Stimulated activated CD4-positive, alpha-beta T cell treated with anti-CD3 and anti-CD28 coated beads, Interleukin-1b, Interleukin-23, amount 100 ng/mL, for 4 hours (primary cell): ENCODE measurements at regions not wholly inside any gene's neighbourhood (a gene's known extent, or its start where the extent isn't known, plus 50 kb on each side); places are given as distances from the start of the nearest gene placed in this dataset.

ENCODE experiments used
- DNase-seq, 2 donors: peaks; one replicate each; pipeline ENCODE4 v3.0.0-alpha.2; 2020; ENCODE audit warnings: low read depth in 2 of 2

- no peak for DNase-seq
Observed at GRCh38 chr5:162324328-162324727, 256.8 kb downstream of the GABRG2 start.

DNA sequence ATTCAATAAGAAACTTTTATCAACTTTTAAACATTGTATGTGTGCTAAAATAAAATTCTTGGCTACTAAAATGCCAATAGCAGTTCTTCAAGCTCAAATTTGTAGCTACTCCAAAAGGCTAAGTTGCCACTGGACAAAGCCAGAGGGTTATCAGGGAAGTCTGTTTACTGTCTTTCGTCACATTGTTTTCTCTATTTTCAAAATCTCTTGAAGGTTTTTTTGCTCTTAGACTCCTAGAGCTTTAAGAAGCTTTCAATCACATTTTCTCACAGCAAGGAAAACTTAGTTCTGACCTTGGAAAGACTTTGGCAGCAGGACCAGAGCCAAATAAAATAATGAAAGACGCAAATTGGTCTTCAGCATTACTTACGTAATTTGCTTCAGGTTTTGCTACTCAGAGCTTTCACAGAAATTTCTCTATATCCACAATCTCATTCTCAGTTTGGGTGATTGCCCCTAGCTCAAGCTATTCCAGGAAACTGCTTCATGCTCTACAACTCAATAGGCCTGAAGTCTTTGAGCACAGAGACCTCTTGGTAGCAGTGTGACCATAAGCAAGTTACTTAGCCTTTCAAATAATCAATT is 257.7 kb downstream of the GABRG2 start:
- DNase-seq, result no peak

- no peak for DNase-seq
Observed at GRCh38 chr5:162334944-162335343, 267.4 kb downstream of the GABRG2 start.

DNA sequence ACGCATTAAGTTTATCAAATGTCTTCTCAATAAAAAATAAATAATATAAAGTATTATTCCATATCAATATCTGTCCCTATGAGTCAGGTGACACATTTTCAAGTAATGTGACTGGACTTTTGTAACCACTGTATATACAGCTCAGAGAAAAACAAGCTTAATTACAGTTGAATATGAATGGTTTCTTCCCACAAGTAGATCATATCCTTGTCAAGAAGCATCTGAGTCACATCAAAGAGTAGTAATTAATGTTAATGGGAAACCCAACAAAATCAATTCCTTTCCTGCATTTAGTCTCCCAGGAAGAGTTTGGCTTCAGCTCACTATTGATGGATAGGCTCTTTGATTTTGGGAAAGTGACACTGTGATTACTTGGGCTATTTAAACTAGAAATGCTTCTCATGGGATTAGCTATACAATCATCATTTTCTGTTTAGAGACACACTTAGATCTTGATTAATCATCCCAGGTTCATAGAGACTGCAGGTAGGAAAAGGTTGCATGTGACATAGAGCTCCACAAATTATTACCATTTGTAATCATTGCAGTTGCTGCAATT is 292.9 kb downstream of the GABRG2 start:
- DNase-seq, result no peak

DNA sequence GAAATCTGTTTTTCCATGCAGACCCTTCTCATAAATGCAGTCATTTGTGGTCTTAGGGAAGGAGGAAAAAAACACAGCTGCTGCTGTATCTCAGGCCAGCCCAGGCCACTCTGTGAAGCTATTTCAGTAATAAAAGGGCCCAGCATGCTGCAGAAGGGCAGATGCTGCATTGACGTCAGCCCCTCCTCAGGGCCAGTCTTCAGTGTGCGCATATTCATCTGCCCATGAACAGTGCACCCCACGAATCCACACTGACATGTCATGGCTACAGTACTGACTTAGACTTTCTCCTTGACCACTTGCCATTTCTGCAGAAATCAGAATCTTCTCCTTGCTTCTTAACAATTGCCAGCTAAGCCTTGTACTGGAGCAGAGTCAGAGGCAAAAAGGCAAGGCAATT is 304.7 kb downstream of the GABRG2 start:
- no peak for DNase-seq

- DNase-seq, result no peak
Observed at GRCh38 chr5:162377895-162378294, 310.3 kb downstream of the GABRG2 start.

- DNase-seq, result no peak
Observed at GRCh38 chr5:162382839-162383238, 315.3 kb downstream of the GABRG2 start.

GRCh38 chr5:162384225-162384624 is 316.7 kb downstream of the GABRG2 start:
- no peak for DNase-seq

GRCh38 chr5:162391833-162392232 is 324.3 kb downstream of the GABRG2 start:
- no peak for DNase-seq

DNA sequence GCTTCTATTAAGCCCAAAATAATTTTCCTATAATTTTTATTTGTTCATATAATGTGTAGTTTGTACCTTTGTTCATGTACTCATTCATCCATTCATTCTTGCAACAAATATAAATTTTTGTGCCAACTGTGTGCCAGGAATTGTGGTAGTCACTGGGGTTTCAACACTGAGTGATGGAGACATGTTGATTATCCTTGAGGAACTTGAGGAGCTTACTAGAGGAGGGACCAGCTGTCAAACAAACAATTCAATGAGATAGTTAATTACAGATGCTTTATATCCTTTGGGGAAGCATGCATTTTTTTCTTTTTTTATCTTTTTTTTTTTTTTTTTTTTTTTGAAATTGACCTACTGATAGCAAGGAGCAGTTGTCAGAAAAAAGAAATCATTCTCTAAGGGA is 324.8 kb downstream of the GABRG2 start:
- no peak for DNase-seq

DNA sequence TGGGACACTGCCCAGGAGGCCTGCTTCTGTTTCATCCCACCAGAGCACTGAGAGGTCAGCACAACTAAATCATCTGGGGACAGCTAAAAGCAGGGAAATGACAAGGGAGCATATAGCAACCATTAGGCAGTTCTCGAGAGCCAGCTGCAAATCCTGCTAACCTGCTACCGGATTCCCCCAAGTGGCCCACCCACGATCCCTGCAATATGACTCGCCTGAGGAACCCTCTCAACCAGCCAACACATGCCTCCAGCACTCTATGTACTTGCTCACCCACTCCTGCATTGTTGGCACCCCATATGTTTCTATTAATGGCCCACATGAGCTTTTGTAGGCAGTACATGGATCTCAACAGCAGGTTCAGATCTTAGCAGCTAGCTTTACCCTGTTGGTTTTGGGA is 326.0 kb downstream of the GABRG2 start:
- no peak for DNase-seq

DNA sequence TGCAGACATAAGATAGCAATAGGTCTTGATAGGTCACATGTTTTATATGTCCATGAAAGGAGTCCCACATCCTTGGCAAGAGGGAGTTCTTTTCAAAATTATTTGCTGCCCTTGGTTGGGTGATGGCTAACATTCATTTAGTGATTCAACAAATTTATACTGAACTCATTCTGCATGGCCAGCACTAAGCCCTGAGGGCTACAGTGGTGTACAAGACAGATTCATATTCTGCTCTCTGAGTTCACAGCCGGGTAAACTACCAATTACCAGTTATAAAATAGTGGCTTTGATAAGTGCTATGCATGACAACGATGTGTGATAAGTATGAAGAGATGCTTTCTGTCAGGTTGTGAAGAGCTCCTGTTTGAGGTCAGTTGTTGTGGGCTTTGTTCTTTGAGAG is 340.0 kb downstream of the GABRG2 start:
- no peak for DNase-seq

DNA sequence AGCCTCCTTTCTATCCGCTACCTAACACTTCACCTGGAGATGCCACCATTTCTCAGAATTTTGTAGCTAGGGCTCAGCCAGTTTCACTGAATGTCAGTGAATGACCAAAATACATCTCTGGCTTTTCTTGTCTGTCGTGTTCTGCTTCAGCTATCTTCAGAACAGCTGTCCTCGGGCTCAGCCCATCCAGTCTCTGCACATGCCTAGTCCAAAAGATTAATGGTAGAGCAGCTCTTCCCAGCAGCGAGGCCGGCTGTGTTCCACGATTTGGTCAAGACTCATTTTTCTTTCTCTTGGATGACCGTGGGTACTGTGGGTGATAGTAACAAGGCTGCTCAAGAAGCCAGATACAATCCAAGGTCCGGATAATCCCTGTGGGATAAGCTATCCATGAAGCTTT is 342.8 kb downstream of the GABRG2 start:
- DNase-seq, result no peak

DNA sequence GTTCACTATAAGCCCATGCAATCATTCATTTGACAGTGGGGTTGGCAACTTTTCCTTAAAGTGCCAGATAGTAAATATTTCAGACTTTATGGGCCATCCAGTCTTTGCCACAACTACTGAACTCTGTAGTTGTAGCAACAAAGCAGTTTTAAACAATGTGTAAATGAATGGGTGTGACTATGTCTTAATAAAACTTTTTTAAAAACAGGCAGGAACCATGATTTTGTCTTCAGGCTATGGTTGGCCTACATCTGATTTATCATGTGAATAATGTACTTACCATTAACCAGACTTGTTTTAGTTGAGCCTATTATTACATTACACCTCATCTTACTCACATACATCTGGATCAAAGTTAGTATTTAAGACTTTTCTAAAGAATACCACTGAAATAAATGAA is 361.6 kb downstream of the GABRG2 start:
- DNase-seq, result no peak

- DNase-seq, result no peak
Observed at GRCh38 chr5:162434281-162434680, 366.7 kb downstream of the GABRG2 start.

GRCh38 chr5:162436055-162436454 is 368.5 kb downstream of the GABRG2 start:
- no peak for DNase-seq

- no peak for DNase-seq
Observed at GRCh38 chr5:162444129-162444762, 376.7 kb downstream of the GABRG2 start.

GRCh38 chr5:162456086-162456485 is 388.5 kb downstream of the GABRG2 start:
- no peak for DNase-seq

DNA sequence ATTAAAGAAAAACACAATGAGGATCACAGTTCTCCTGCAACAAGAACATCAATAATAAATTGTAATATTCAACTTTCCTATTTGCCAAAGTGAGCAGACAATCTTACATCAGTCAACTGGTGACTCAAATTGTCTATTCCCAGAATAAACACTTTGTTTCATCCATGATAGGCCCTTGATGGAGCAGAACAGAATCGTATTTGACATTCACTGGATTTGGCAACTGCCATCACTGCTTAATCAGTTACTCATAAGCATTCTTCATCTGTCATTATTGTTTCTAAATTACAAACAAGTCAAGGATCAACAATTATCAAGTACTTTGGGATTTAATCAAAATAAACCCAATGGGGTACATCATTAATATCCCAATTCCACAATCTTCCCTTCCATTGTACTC is 398.4 kb downstream of the GABRG2 start:
- no peak for DNase-seq

DNA sequence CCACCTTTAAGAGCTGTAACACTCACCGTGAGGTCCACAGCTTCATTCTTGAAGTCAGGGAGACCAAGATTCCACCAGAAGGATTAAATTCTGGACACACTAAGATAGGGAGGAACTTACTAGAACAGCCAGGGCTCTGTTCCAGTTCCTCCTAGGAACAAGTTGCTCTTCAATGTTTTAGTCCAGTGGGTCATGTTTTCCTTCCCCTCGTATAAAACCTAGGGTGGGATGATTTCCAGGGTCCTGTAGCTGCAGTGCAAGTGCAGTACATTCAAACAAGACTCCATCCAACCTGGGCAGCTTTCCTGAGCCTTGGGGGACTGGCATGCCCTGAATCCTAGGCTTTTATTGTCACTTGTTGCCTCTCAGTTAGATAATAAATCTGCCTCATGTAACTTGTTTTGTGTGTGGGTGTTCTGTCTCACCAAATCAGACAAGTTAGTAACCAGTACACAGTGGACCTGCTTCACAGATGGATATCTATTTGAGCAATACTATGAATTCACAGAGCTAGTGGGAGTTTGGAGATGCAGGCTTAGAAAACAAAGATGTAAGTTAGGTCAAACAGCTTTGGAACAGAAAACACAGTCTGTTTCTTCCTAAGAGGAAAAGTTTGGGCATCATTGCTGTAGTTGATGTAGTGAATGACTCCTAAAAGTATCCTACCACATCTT is 405.6 kb downstream of the GABRG2 start:
- DNase-seq, result no peak

GRCh38 chr5:162474239-162474638 is 406.7 kb downstream of the GABRG2 start:
- no peak for DNase-seq

GRCh38 chr5:162484095-162484494 is 416.5 kb downstream of the GABRG2 start:
- no peak for DNase-seq

DNA sequence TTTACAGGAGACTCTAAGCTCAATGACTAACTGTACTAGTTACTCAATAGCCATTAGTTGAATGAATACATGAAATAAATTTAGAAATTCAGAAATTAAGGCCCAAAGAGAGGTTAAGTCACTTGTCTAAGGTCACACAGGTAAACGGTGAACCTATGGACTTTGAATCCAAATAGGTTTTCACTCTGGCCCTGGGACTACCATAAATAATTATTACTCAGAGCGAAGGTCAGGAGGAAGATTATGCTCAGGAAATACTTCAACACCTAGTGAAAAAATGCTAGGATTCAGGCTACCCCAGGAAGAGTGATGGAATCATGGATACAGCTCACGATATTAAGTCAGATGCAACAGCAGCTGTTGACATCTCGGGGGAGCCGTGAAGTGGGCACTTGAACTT is 417.4 kb downstream of the GABRG2 start:
- DNase-seq, result no peak
